H1 (cell line): ENCODE measurements at regions not wholly inside any gene's neighbourhood (a gene's known extent, or its start where the extent isn't known, plus 50 kb on each side); places are given as distances from the start of the nearest gene placed in this dataset.

ENCODE experiments used
- CTCF ChIA-PET: fragments of 300-600 bp; sonication (Branson Sonifier 250); formaldehyde crosslinking; loops from one replicate; lab custom pipeline; 2021; ENCODE audit not compliant: partially characterized antibody; lab: Charles Lee
- POLR2A ChIA-PET: fragments of 300-600 bp; sonication (Branson Sonifier 250); formaldehyde crosslinking; loops from one replicate; lab custom pipeline; 2021; ENCODE audit warnings: inconsistent platforms; ENCODE audit not compliant: partially characterized antibody; lab: Charles Lee
- DNase-seq, 2 experiments: peaks; one replicate each; pipeline versions ENCODE4 v3.0.0 to v3.0.0-alpha.2; 2010 to 2022; ENCODE audit warnings: low spot score in 2 of 2, low read depth in 1 of 2, mixed read lengths in 1 of 2
- FAIRE-seq: peaks from 2 replicates; lab custom pipeline; 2011; peaks lifted over from hg19 to GRCh38; lab: Jason Lieb, UNC
- H2AFZ ChIP-seq: 2 replicates; pipeline ENCODE4 v1.8.1; 2012; ENCODE audit warnings: low read length, inconsistent platforms
- H2AK5ac ChIP-seq: 2 replicates; pipeline ENCODE4 v1.6.1; 2013; ENCODE audit warnings: low read depth, low read length
- H2BK120ac ChIP-seq: replicated peaks from 2 replicates; pipeline ENCODE3; 2013; ENCODE audit warnings: low read depth, low read length, inconsistent platforms
- H2BK12ac ChIP-seq: 2 replicates; pipeline ENCODE4 v1.6.1; 2013; ENCODE audit warnings: low read depth, low read length
- H2BK15ac ChIP-seq: 2 replicates; pipeline ENCODE4 v1.6.1; 2013; ENCODE audit warnings: low read length
- H2BK20ac ChIP-seq: 2 replicates; pipeline ENCODE4 v1.6.1; 2013; ENCODE audit warnings: low read length
- H2BK5ac ChIP-seq: 2 replicates; pipeline ENCODE4 v1.6.1; 2013; ENCODE audit warnings: low read depth, low read length
- H3K14ac ChIP-seq: 2 replicates; pipeline ENCODE4 v1.6.1; 2013; ENCODE audit warnings: inconsistent platforms; ENCODE audit not compliant: insufficient read length
- H3K18ac ChIP-seq: 2 replicates; pipeline ENCODE4 v1.6.1; 2013; ENCODE audit warnings: low read length; ENCODE audit errors: extremely low read depth
- H3K23ac ChIP-seq: 2 replicates; pipeline ENCODE4 v1.6.1; 2013; ENCODE audit warnings: inconsistent platforms; ENCODE audit not compliant: insufficient read length
- H3K23me2 ChIP-seq: 2 replicates; pipeline ENCODE4 v1.6.1; 2013; ENCODE audit warnings: low read depth, low read length
- H3K27ac ChIP-seq: 2 replicates; pipeline ENCODE4 v1.6.1; 2011; ENCODE audit warnings: low read depth, low read length, inconsistent platforms
- H3K27me3 ChIP-seq, 4 experiments: replicated peaks in 1 of 4; 1 replicate in 1 of 4; 2 replicates in 3 of 4; pipeline versions ENCODE4 v1.6.1 to v1.8.1; 2011 to 2013; ENCODE audit warnings: low read length in 3 of 4, mild to moderate bottlenecking in 3 of 4, inconsistent platforms in 2 of 4, mixed read lengths in 2 of 4, moderate library complexity in 1 of 4; ENCODE audit not compliant: control insufficient read depth in 3 of 4, insufficient read depth in 3 of 4; ENCODE audit errors: extremely low read depth in 1 of 4
- H3K36me3 ChIP-seq, 4 experiments: 2 replicates each; pipeline versions ENCODE4 v1.6.1 to v1.8.1; 2011 to 2013; ENCODE audit warnings: mild to moderate bottlenecking in 4 of 4, low read length in 3 of 4, moderate library complexity in 2 of 4, control low read depth in 1 of 4, inconsistent platforms in 1 of 4; ENCODE audit not compliant: insufficient read depth in 4 of 4, control insufficient read depth in 2 of 4
- H3K4ac ChIP-seq: replicated peaks from 2 replicates; pipeline ENCODE3; 2013; ENCODE audit warnings: low read length, low read depth, mixed read lengths, inconsistent platforms; ENCODE audit not compliant: insufficient read length
- H3K4me1 ChIP-seq, 4 experiments: replicated peaks in 1 of 4; 1 replicate in 1 of 4; 2 replicates in 3 of 4; pipeline versions ENCODE4 v1.6.1 to v1.8.1; 2011 to 2013; ENCODE audit warnings: low read length in 3 of 4, inconsistent platforms in 2 of 4, mixed read lengths in 1 of 4; ENCODE audit not compliant: insufficient read depth in 4 of 4, control insufficient read depth in 3 of 4
- H3K4me2 ChIP-seq, 2 experiments: 2 replicates each; pipeline versions ENCODE4 v1.6.1 to v1.8.1; 2011 to 2013; ENCODE audit warnings: low read depth in 2 of 2, low read length in 2 of 2, control low read depth in 1 of 2, inconsistent platforms in 1 of 2, mild to moderate bottlenecking in 1 of 2; ENCODE audit not compliant: insufficient read depth in 1 of 2
- H3K4me3 ChIP-seq, 4 experiments: fragments of 200-600, 300-600 bp in 1 of 4; sonication (generic), shearing (Covaris generic), sonication (Bioruptor Twin) in 1 of 4; 2 replicates each; pipeline versions ENCODE4 v1.5.1 to v1.8.1; 2011 to 2016; ENCODE audit warnings: low read length in 4 of 4, low read depth in 3 of 4, control low read depth in 2 of 4, inconsistent platforms in 2 of 4, mild to moderate bottlenecking in 2 of 4, mixed read lengths in 1 of 4, moderate library complexity in 1 of 4; ENCODE audit not compliant: insufficient read depth in 2 of 4; ENCODE audit errors: extremely low read depth in 1 of 4
- H3K56ac ChIP-seq: replicated peaks from 2 replicates; pipeline ENCODE3; 2013; ENCODE audit warnings: low read depth, mild to moderate bottlenecking, mixed read lengths, low read length, inconsistent platforms; ENCODE audit not compliant: insufficient read length
- H3K79me1 ChIP-seq: 2 replicates; pipeline ENCODE4 v1.6.1; 2013; ENCODE audit warnings: low read depth, low read length, control low read depth
- H3K79me2 ChIP-seq, 2 experiments: 2 replicates each; pipeline versions ENCODE4 v1.6.1 to v1.8.1; 2012 to 2013; ENCODE audit warnings: low read length in 2 of 2, mild to moderate bottlenecking in 2 of 2, inconsistent platforms in 1 of 2; ENCODE audit not compliant: insufficient read depth in 2 of 2, control insufficient read depth in 1 of 2
- H3K9ac ChIP-seq, 4 experiments: replicated peaks in 1 of 4; 1 replicate in 1 of 4; 2 replicates in 3 of 4; pipeline versions ENCODE4 v1.6.1 to v1.8.1; 2011 to 2013; ENCODE audit warnings: low read depth in 3 of 4, low read length in 3 of 4, control low read depth in 2 of 4, mild to moderate bottlenecking in 2 of 4, moderate library complexity in 2 of 4, inconsistent platforms in 1 of 4; ENCODE audit errors: extremely low read depth in 1 of 4
- H3K9me3 ChIP-seq, 2 experiments: 2 replicates each; pipeline versions ENCODE4 v1.6.1 to v1.8.1; 2012 to 2013; ENCODE audit warnings: mild to moderate bottlenecking in 2 of 2, moderate library complexity in 2 of 2, control low read depth in 1 of 2, inconsistent platforms in 1 of 2, low read depth in 1 of 2, low read length in 1 of 2, mixed read lengths in 1 of 2; ENCODE audit not compliant: insufficient read depth in 2 of 2
- H4K20me1 ChIP-seq, 2 experiments: replicated peaks in 1 of 2; 2 replicates each; pipeline versions ENCODE3 to v1.8.1; 2011 to 2013; ENCODE audit warnings: inconsistent platforms in 2 of 2, low read length in 2 of 2, mild to moderate bottlenecking in 1 of 2; ENCODE audit not compliant: insufficient read depth in 2 of 2, control insufficient read depth in 1 of 2
- H4K5ac ChIP-seq: 2 replicates; pipeline ENCODE4 v1.6.1; 2013; ENCODE audit warnings: low read length, low read depth, mixed read lengths, inconsistent platforms; ENCODE audit not compliant: insufficient read length
- H4K8ac ChIP-seq: 2 replicates; pipeline ENCODE4 v1.8.0; 2013; ENCODE audit warnings: mild to moderate bottlenecking, moderate library complexity, low read length, inconsistent platforms; ENCODE audit not compliant: insufficient read depth; ENCODE audit errors: extremely low read depth
- H4K91ac ChIP-seq: replicated peaks from 2 replicates; pipeline ENCODE3; 2013; ENCODE audit warnings: low read length, mixed read lengths, inconsistent platforms; ENCODE audit not compliant: insufficient read length
- ASH2L ChIP-seq: fragments of 200-600, 300-600 bp; sonication (generic); IDR thresholded peaks from one replicate; pipeline ENCODE4 v1.7.1; 2017; ENCODE audit warnings: low read length
- BRCA1 ChIP-seq: IDR thresholded peaks from 2 replicates; pipeline ENCODE4 v1.6.1; 2012; ENCODE audit warnings: low read depth, low read length, improper control_type of control experiment
- CBX8 ChIP-seq: fragments of 300-800, 300-1000 bp; sonication (generic); IDR thresholded peaks from 2 replicates; pipeline ENCODE4 v1.7.1; 2016; ENCODE audit warnings: low read depth, low read length, borderline replicate concordance
- POLR2AphosphoS5 ChIP-seq: IDR thresholded peaks from 2 replicates; pipeline ENCODE4 v1.6.1; 2011; ENCODE audit warnings: low read depth, low read length
- RBBP5 ChIP-seq: IDR thresholded peaks from 2 replicates; pipeline ENCODE4 v1.7.1; 2012; ENCODE audit warnings: low read depth, mild to moderate bottlenecking, inconsistent platforms, low read length, moderate library complexity, borderline replicate concordance
- SIN3A ChIP-seq, 2 experiments: IDR thresholded peaks in 1 of 2; conservative IDR thresholded peaks in 1 of 2; 2 replicates each; pipeline ENCODE4 v1.6.1; 2011 to 2012; ENCODE audit warnings: low read length in 2 of 2, improper control_type of control experiment in 1 of 2, low read depth in 1 of 2, mild to moderate bottlenecking in 1 of 2
- SP4 ChIP-seq: IDR thresholded peaks from 2 replicates; pipeline ENCODE4 v1.6.1; 2012; ENCODE audit warnings: low read length, inconsistent platforms
- TCF12 ChIP-seq: IDR thresholded peaks from 2 replicates; pipeline ENCODE4 v1.6.1; 2011; ENCODE audit warnings: low read depth, mild to moderate bottlenecking, low read length
- WGBS, 2 experiments: shearing (Covaris generic) in 1 of 2; methylation state at CpG; one replicate each; pipeline versions ENCODE4 v1.1.6 to v1.1.7; 2013 to 2015; ENCODE audit warnings: low lambda C conversion rate in 2 of 2, mixed read lengths in 2 of 2, inconsistent platforms in 1 of 2, low coverage in 1 of 2, missing lambda C conversion rate in 1 of 2; ENCODE audit not compliant: insufficient replicate concordance in 2 of 2, insufficient coverage in 1 of 2, insufficient read length in 1 of 2; ENCODE audit errors: extremely low coverage in 1 of 2, missing lambda C conversion rate in 1 of 2; 5-methylcytosine and 5-hydroxymethylcytosine counted together
- TF ChIP-seq, protein P1 (sequence below): IDR thresholded peaks from 2 replicates; pipeline ENCODE4 v1.6.1; 2012; ENCODE audit warnings: low read length, inconsistent platforms
- TF ChIP-seq, protein P2 (sequence below), 3 experiments: IDR thresholded peaks; 1 replicate in 2 of 3; 2 replicates in 1 of 3; pipeline versions ENCODE4 v1.5.1 to v1.6.1; 2011; ENCODE audit warnings: low read length in 3 of 3, mild to moderate bottlenecking in 3 of 3, inconsistent platforms in 2 of 3, low read depth in 1 of 3, moderate library complexity in 1 of 3; ENCODE audit not compliant: insufficient read depth in 1 of 3; ENCODE audit errors: control extremely low read depth in 1 of 3

DNA sequence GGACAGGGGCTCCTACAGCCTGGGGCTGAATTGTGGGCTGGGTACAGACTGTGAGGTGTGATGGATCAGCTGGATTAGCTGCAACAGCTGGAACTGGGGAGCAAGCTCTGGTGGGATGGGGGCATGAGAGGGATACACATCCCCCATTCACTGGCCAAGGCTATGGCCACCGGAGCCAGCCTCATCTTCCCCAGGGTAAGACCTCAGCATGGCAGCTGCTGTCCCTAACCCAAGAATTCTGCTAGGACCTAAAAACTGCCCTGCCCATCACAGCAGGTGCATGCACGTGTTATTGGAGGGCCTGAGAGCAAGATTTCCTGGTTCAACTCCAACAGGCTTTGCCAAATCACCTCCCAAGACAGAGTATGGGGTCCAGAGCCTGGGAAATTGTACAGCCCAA is 258.6 kb upstream of the AGTR2 start:
- no peak overlapping the region for H4K8ac ChIP-seq
- no peak overlapping the region for H3K27ac ChIP-seq
- H4K20me1 ChIP-seq: peaks cover 3 to 15% of the 10 kb centered on the region in 2 experiments
- 0 out of 4 replicates have a peak, but pooled peaks cover 0 to 3% of the 10 kb centered on the region in 2 experiments for H3K9me3 ChIP-seq
- H3K23ac ChIP-seq: no peak overlapping the region
- no peak overlapping the region for H2BK20ac ChIP-seq
- no peak overlapping the region for H3K56ac ChIP-seq
- no peak overlapping the region for H2BK12ac ChIP-seq
- H3K79me2 ChIP-seq: peaks cover 0 to 50% of the 10 kb centered on the region in 2 experiments; a peak in 2 of 4 replicates
- H3K27me3 ChIP-seq: no peaks in the 10 kb centered on the region
- peaks cover 0 to 2% (median 0%) of the 10 kb centered on the region in 4 experiments; a peak in 1 of 8 replicates for H3K36me3 ChIP-seq
- DNase-seq (peak in 1 of 2 experiments; percentile 38), FAIRE-seq (no peak)
- H3K79me1 ChIP-seq: no peaks in the 10 kb centered on the region; the same call in 1 of the 2 replicates
- CTCF ChIA-PET: interaction anchor here (0.6 to 2.1 kb wide), 5 partner anchors 13 to 1258 kb away, joined by 3 to 7 read pairs (median 3); no protein-coding TSS in a partner anchor
- no peak overlapping the region for H3K9ac ChIP-seq
- no peak overlapping the region for H4K5ac ChIP-seq
- H3K4ac ChIP-seq: no peak overlapping the region
- H2BK5ac ChIP-seq: no peak overlapping the region
- no peak overlapping the region for H3K4me2 ChIP-seq
- no peak overlapping the region for H4K91ac ChIP-seq
- no peak overlapping the region for H2AK5ac ChIP-seq
- POLR2A ChIA-PET: no interaction called here
- H2BK15ac ChIP-seq: no peak overlapping the region
- H3K14ac ChIP-seq: no peak overlapping the region
- H3K23me2 ChIP-seq: no peaks in the 10 kb centered on the region
- no peak overlapping the region for H2BK120ac ChIP-seq
- H2AFZ ChIP-seq: no peak overlapping the region
- H3K4me3 ChIP-seq: no peak overlapping the region
- WGBS, 2 experiments: 80% methylated on average over 2 of the region's 2 CpGs; no CpG with 5 or more reads in 1 of the 2 experiments
- H3K4me1 ChIP-seq: peaks cover 0 to 4% (median 0%) of the 10 kb centered on the region in 4 experiments; a peak in 2 of 7 replicates
- H3K18ac ChIP-seq: no peak overlapping the region; the same call in 1 of the 2 replicates
- TF ChIP-seq, protein P1, sequence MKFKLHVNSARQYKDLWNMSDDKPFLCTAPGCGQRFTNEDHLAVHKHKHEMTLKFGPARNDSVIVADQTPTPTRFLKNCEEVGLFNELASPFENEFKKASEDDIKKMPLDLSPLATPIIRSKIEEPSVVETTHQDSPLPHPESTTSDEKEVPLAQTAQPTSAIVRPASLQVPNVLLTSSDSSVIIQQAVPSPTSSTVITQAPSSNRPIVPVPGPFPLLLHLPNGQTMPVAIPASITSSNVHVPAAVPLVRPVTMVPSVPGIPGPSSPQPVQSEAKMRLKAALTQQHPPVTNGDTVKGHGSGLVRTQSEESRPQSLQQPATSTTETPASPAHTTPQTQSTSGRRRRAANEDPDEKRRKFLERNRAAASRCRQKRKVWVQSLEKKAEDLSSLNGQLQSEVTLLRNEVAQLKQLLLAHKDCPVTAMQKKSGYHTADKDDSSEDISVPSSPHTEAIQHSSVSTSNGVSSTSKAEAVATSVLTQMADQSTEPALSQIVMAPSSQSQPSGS: no peak
- TF ChIP-seq TCF12: no peak
- no peak for TF ChIP-seq SIN3A (conservative IDR thresholded peaks at IDR 0.05 in 1 of 2, IDR thresholded peaks at IDR 0.05 in 1 of 2; ENCODE audit: low read depth in 1 of 2, low read length in 2 of 2)
- no peak for TF ChIP-seq RBBP5
- TF ChIP-seq SP4: no peak
- TF ChIP-seq, protein P2, sequence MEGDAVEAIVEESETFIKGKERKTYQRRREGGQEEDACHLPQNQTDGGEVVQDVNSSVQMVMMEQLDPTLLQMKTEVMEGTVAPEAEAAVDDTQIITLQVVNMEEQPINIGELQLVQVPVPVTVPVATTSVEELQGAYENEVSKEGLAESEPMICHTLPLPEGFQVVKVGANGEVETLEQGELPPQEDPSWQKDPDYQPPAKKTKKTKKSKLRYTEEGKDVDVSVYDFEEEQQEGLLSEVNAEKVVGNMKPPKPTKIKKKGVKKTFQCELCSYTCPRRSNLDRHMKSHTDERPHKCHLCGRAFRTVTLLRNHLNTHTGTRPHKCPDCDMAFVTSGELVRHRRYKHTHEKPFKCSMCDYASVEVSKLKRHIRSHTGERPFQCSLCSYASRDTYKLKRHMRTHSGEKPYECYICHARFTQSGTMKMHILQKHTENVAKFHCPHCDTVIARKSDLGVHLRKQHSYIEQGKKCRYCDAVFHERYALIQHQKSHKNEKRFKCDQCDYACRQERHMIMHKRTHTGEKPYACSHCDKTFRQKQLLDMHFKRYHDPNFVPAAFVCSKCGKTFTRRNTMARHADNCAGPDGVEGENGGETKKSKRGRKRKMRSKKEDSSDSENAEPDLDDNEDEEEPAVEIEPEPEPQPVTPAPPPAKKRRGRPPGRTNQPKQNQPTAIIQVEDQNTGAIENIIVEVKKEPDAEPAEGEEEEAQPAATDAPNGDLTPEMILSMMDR (IDR thresholded peaks at IDR 0.05; ENCODE audit: control extremely low read depth in 1 of 3, insufficient read depth in 1 of 3, low read depth in 1 of 3, low read length in 3 of 3): no peak
- TF ChIP-seq POLR2AphosphoS5: 0 out of 2 replicates have a peak, but pooled peaks have one; percentile 16
- TF ChIP-seq BRCA1: no peak
- TF ChIP-seq CBX8: no peak
- no peak for TF ChIP-seq ASH2L
